Stimulated activated CD8-positive, alpha-beta memory T cell treated with anti-CD3 and anti-CD28 coated beads, Interleukin-7, amount 100 ng/mL, for 48 hours (primary cell): ENCODE measurements at regions not wholly inside any gene's neighbourhood (a gene's known extent, or its start where the extent isn't known, plus 50 kb on each side); places are given as distances from the start of the nearest gene placed in this dataset.
"Not testable (repeated sequence)": the region's sequence is repeated elsewhere in the genome, so short reads cannot be mapped to it uniquely, and the experiment has no call there.

Experiments used
- DNase-seq, 2 donors: peaks; one replicate each; pipeline ENCODE4 v3.0.0-alpha.2; 2020; ENCODE audit warnings: low read depth in 1 of 2; ENCODE audit errors: extremely low read depth in 1 of 2

DNA sequence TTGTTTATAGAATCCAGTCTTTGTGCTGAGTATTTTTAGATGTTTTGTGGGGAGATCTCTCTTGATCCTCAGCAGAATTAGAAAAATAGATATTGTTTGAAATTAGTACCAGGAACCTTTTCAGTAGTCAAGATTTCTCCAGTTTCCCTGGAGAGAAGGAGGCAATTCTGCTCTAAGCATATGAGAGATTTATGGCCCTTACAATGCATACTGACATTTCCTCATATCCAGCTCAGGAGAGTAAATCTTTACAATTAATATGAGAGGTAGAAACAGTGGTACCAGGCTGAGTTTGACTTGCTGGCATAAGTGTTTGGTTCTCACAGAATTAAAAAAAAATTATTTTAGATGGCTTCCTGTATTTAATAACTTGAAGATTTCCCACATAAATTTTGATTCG is 239.1 kb upstream of the SGO1 start:
- no peak for DNase-seq

DNA sequence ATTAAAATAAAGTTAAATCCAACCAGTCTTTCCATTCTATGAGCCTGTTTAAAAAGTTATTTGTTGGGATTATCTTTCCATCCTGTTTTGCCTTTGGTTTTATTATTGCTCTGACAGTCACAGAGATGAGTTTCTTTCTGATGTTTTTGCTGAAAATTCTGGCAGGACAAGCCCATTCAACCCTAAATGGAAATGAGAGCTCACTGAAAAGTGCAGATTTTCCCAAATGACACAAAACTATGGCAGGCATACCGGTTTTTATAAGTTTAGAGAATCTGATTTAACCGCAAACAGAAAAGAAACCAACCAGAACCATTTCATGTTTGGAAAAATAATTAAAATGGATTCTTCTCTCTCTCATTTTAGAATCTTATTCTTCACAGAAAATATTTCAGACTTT is 238.1 kb upstream of the SGO1 start:
- DNase-seq, result no peak

DNA sequence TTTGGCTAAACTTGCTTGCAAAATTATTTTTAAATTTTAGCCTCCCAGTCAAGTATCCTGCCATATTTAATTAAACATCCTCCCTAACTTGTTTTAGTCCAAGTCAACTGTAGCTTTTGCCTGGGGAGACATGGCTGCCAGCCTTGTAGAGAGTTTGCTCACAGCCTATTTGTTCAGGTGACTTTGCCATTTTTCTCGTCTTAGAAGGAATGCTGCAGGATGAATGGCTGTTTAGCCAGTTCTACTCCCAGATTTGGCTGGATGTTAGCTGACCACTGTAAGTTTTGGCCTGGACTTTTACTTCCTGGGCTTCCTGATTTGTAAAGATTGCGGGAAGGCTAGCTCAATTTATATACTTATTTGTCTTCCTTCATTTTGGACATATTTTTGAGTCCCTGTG is 236.4 kb upstream of the SGO1 start:
- no peak for DNase-seq

DNA sequence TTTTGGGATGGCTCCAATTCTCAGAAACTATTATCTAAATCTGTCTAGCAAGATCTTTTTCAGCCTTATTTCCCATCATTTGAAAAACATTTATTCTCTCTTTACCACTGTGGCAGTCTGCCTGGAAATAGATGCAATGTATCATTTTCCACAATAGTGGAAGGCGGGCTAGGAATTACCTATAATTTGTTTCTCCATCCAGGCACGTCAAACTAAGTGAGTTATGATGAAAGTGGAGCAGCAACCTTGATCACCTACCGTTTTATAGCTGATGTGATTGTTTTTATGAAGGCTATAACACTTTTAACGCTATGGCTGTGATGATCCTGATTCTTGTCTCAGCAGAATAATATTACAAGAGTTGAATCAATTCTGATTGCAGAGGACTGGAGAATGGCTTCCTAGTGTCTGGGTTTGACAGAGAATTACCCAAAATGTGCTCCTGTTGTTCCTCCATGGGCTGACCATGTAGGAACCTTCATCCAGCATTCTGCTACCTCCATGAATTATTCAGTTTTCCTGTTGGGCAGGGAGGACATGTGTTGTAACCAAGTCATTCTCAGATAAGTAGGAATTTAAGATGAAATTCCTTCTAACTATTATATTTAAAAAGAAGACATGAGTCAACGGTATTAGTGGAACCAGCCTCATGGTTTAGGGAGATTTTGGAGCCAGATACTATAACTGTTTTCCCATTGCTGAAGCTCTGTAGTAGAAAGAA is 231.5 kb upstream of the SGO1 start:
- no peak for DNase-seq

DNA sequence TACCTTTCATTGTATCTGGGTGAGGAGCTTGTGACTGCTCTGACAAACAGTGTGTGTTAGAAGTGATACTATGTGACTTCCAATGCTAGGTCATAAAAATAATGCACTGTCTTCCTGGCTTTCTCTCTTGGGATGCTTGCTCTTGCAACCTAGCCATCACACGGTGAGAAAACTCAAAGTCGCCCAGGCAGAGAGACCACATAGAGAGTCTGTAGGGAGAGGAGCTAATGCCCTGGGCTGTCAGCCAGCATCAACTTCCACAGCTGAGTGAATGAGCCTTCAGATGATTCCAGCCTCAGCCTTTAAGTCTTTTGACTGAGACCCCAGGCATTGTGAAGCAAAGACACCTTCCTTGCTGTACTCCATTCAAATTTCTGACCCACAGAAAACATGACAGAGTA is 220.6 kb upstream of the SGO1 start:
- DNase-seq, result no peak

DNA sequence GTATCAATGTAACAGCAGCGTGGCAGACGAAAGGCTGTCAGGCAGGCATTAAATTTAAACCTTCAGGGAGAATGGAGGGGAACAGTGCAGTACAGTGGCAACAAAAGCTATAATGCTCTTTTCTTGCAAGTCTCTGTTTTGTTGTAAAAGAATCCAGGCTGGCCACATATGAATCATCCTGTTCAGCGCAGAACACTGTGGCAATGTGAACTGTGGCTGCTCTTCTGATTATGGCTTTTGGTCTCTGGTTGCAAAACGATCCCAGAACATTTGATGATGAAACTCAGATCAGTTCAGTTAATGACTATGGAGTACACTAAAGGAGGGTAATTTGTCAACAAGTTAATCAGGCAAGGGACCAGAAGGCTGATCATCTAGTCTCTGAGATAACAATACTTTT is 219.7 kb upstream of the SGO1 start:
- no peak for DNase-seq

DNA sequence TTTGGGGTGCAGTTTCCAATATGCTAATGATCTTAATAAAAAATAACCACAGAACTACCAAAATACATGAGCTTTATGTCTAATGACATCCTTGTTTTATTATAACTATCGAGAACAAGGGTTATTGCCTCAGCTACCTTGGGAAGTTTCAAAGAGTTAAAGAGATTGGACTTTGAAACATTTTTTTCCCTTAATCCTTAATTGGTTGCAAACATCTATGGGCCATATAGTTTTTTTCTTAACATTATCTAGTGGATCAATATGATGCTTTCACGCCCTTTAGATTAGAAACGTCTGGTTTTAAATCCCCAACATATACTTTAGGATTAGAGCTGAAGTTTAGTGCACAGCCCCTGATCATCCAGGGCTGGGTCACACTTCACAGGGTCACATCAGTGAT is 219.2 kb upstream of the SGO1 start:
- no peak for DNase-seq

DNA sequence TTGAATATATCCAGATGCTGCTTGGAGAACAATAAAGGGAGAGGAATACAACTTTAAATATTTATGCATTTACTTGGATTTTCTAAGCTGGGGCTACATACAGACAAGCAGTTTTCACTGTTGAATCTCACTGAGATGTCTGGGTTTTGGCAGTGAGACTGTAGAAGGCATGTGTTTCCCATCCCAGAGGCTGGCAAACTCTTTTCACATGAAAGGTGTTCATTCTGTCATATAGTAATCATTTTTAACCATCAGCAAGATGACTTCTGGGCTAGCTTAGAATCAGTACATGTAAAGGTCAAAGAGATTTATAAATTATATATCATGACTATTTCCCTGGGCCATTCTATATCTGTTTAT is 218.7 kb upstream of the SGO1 start:
- no peak for DNase-seq

DNA sequence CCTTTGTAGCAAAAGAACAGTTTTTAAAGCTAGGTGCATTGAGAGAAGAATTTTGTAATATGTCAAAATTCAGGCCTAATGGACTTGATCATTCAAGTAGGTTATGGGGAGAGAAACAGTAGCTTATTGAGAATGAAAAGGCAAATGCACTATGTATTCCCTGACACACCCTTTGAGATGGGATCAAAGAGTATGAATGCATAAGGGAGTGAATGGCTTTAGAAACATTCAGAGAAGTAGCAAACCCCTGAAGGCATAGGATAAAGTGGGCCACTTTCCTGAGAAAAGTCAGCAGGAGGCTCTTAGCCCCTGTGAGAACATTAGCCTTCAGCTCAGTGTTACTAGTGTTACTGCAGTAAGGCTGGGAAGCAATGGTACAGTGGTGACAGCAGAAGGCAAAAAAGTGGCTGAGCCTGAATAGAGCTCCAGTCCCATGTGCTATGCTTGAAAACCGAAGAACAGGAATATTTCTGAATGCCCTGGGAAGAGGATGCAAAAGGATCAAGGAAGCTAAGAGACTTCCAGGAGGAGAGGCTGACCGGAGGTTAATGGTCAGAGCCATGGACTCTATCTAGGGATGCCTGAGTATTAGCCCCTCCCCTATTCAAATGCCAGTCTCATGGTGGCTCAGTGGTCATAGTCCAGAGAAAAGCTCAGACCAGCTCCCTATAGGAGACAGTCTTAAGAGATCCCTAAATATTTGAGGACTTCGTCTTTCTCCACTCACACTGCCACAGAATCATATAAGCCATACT is 218.2 kb upstream of the SGO1 start:
- no peak for DNase-seq

DNA sequence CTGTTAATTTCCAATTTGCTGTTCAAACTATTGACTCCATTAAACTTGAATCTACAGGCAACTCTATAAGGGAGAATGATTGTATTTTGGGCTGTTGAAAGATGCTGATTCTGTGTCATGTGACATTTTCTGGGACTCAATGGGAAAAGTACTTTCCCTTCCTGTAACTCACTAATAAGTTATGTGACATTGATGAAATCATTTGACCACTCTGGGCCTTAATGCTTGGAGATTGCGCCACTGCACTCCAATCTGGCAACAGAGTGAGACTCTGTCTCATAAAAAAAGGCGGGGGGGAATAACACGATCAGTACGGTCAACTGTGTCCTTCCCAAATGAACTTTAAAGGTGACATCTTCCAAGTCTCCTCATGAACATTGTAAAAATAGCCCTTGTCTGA is 215.2 kb upstream of the SGO1 start:
- no peak for DNase-seq

DNA sequence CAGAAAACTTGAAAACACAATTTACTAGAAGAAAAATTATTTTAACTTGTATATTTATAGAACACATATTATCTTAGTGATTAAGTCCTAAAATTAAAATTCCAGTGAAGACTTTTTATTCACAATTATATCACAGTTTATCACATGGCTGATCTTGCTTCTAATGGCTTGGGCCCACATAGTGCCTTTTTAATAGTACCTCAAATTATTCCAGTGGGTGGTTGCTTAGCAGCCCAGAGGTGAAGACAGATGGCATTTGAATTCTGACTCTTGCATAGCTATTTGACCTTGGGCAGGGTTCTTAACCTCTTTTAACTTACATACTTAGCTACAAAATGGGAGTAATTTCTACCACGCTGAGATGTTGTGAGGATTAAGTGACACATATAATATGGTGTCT is 214.7 kb upstream of the SGO1 start:
- DNase-seq, result no peak

DNA sequence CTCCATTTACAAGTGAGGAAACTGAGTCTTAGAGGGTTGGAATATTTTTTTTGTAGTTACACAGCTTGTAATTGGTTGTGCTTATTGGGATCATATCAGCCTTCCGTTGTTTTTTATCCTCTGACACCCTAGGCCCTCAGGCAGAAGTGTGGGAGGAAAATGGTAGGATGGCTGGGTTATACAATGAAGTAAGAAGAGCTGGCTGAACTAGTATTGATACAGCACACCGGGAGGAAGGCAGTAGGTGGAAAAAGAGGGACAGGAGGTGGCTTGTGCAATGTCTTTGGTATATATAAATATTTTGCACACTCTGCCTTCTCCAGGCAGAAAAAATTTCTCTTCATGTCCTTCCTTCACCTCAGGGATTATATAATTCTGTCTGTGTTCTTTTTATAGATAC is 214.3 kb upstream of the SGO1 start:
- DNase-seq, result no peak

DNA sequence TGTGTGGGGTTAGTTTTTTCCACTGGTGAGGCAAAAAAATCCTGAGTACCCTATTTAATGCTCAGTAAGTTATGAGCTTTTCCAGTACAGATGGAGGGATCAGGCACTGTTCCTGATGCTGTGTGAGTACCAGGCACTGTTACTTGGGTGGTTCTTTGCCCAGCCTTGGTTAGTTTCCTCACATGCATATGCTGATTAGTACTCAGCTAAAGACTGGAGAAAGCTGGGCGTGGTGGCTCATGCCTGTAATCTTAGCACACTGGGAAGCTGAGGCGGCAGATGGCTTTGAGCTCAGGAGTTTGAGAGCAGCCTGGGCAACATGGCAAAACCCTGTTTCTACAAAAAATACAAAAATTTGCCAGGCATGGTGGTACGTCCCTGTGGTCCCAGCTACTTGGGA is 210.3 kb upstream of the SGO1 start:
- no peak for DNase-seq

DNA sequence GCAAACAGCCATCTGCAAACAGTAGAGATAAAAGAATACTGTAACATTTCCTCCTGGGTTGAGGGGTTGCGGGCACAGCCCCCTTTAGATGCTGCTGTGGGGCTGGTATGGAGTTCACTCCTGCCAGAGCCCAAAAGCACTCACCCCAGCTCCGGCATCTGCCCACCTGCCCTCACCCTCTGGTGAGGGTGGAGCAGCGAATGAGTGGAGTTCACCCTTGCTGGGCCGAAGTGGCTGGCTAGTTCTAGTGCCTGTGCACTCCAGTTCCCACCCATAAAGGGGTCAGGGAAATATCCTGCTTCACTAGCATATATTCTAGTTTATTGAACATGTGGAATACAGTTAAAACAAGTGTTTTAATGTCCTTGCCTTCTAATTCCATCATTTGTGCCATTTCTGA is 209.7 kb upstream of the SGO1 start:
- DNase-seq, result no peak

DNA sequence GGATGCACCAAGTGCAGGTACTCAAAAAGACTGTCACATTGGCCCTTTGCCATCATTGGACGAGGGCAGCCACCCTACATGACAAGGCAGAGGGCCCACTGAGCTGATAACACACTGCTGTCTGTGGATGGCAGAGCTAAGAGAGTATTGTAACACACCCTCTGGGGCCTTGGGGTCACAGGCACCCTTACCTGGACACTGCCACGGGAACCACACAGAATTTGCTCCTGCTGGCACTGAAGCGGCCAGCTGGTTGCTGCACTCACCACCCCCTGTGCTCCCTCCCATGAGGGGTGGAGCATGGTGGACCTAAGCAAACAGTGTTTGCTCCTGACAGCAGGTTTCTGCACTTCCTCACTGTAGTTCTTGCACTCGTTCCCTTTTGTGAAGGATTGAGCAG is 208.2 kb upstream of the SGO1 start:
- no peak for DNase-seq

DNA sequence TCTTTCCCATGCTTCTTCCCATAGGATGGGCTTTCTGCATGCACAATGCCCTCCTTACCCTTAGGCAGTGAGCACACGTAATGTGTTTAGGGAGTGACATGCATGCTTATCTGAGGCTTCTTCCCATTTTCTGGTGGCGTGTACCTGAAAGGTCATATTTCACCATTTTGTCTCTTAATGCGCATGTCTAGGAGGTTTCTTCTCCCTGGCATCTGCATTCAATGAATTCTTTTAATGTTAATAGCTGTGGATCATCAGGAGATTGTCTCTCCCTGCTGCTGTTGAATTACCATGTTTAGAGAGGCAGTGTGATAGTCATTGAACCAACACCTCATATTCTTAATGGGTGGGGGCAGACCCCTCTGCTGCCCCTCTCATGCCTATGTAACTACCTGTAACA is 205.6 kb upstream of the SGO1 start:
- DNase-seq, result no peak

DNA sequence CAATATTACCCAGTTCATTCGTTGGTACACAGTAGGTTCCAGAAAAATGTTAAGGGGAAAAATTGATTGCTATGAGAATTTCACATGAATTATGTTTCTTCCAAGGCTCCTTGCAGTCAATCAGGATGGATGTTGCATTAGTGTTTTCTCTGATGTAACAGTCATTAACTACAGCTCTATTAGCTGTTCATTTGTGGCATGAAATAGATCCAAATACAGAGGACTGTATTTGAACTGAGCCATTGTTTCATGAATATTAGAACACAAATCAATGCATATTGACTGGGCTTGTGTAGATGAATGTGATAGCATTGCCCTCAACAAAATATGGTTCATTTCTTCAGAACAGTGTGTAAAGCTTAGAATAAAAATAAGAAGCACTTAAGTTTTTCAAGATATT is 203.0 kb upstream of the SGO1 start:
- no peak for DNase-seq

DNA sequence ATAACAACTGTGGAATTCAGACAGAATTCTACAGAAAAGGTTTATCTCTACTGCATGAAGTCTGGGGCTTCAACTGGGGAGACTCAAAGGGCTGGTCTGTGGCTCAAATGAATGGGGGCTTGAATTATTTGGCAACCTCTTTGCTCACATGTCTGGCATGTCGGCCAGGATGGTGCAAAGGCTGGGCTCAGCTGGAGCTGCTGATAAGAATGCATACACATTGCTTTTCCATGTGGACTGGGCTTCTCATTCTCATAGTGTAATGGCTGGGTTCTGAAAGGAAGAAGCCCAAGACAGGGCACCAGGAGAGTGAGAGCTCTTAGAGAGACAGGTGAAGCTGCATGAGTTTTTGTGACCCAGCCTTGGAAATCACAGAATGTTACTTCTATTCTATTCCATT is 194.3 kb upstream of the SGO1 start:
- no peak for DNase-seq

DNA sequence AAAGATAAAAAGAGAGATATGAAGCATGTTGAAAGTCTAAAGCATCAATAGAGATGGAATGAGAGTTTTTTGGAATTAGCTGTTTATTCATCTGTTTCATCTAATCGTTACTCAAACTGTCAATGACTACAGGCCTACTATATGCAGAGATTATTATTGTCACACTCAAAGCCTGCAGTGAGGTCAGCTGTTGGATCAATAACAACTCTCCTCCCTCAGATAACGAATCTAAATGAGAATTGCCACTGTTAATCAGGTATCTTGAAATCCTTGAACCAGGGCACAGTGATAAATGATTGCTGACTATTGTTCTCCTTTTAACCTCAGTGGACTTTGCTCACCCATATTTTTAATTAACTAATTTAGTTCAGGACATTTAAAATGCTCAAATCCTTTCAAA is 192.3 kb upstream of the SGO1 start:
- DNase-seq, result no peak

DNA sequence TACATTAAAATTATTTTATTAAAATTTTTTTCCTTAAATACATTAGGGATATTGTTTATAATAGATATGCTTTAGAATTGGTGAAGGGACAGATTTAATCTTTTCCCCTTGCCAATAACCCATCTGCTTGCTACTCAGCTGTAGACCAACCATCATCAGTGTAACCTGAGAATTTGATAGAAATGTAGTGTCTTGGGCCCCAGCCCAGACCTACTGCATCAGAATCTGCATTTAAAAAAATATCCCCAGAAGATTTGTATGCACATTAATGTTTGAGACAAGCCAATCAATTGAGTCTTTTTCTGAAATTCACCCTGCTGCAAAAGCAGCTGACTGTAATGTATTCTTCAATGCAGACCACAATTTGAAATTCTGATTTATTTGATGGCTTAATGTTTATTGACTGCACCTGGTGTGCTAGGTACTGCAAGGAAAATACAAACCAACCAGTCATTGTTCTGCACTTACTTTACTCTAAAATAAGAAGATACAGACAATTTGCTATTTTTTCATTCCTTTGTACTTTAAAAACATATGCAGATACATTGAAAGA is 190.7 kb upstream of the SGO1 start:
- no peak for DNase-seq

DNA sequence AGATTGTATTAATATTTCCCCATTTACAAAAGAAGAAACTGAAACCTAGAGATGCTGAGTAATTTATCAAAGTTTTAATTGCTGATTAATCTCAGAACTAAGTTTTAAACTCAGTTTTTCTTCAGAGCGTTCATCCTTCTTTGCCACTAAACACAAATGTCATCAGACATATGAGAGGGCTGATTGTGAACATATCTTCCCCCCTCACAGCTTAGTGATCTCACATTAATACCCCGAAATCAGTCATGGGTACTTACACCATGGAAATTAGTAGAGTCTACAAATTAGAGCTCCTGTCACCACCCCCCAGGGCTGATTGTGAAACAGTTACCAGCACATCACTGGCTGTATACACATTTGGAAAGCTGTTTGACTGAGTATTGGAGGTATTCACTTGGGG is 189.3 kb upstream of the SGO1 start:
- no peak for DNase-seq

DNA sequence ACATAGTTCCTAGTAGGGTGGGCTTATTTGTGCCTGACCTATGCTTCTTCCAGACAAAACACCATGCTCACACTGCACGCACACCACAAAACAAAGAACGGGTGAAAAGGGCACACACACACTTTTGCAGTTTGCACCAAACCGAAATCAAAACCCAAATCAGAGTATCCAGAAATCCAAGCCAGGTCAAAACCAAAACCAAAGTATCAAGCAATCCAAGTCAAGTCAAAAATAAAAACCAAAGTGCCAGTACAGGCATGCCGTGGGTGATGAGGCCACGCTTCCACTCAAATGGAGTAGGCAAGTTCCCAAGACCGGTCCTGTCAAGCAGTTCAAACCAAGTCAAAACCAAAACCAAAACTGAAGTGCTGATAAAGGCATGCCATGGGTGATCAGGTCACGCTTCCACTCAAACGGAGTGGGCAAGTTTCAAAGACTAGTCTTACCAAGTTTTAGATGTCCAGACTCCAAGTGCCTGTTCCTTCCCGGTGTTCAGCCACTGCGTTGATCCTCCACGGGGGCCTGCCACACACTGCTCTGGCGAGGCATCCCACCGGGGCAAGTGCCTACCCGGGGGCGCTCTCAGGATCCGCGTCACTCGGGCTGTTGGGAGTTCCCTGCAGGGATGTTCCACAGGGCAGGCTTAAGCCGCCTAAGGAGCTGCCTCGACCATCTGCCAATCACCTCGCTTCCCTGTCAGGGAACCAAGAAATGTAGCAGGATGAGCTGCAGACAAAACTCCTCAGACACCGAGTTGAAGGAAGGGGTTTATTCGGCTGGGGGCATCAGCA is 184.5 kb upstream of the SGO1 start:
- DNase-seq, result not testable (repeated sequence)
